HG02571 (cell line): ENCODE measurements at regions not wholly inside any gene's neighbourhood (a gene's known extent, or its start where the extent isn't known, plus 50 kb on each side); places are given as distances from the start of the nearest gene placed in this dataset.

Experiments
- ATAC-seq: cut with Tn5 transposase; IDR thresholded peaks from one replicate; pipeline ENCODE4 v1.9.1; 2021; ENCODE audit warnings: mild to moderate bottlenecking, moderate library complexity; ENCODE audit not compliant: unreplicated experiment

DNA sequence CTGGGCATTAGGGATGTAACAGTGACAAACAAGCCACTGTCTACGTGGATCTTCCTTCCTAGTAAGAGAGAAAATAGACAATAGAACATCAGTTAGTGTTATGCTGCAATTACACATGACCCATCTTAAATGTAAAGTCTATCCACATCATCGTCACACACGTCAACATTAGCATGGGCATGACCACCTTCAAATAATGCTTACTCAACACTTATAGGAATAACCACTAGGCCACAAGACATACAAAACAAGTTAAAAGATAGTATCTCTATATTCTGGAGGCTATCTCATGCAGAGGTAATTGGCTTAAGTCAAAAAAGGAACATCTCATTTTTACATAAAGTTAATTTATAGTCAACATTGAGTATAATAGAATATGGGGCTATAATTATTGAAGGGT lies 156.5 kb downstream of the MOXD1 start:
- no peak for ATAC-seq

DNA sequence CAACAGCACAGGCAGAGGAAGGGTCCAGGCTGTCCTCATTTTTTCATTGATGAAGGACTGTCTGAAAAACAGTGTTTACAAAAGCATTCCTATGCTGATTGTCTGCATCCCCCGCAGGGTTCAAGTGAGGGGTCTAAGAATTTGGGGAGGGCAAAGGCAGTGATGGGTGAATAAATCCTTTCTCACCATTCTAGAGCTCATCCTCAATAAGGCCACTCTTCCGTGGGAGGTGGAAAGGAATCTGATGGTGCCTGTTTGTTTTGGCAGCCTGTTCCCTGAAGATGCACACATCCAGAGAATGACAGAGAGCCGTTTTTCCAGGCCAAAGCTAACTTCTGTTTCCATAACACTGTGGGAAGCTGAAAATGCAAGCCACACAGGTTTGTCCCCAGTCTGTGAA lies 164.5 kb downstream of the MOXD1 start:
- ATAC-seq, result no peak

DNA sequence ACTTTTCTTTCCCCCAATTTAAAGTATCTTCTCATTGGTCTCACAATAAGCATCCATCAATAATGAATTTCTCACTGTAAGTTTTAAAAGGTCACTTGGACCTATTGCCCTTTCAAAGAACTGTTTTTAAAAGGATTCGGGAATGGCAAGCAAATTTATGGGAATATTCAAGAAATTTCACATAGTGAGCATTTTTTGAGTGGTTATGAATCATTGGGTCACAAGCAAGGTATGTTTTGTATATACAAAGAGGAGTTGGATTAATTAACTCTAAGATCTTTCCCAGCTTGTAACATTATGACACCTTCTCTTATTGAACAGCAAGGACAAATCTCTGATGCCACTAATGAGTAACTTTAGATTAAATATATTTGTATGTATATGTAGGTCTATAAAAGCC lies 165.0 kb downstream of the MOXD1 start:
- ATAC-seq, result no peak

DNA sequence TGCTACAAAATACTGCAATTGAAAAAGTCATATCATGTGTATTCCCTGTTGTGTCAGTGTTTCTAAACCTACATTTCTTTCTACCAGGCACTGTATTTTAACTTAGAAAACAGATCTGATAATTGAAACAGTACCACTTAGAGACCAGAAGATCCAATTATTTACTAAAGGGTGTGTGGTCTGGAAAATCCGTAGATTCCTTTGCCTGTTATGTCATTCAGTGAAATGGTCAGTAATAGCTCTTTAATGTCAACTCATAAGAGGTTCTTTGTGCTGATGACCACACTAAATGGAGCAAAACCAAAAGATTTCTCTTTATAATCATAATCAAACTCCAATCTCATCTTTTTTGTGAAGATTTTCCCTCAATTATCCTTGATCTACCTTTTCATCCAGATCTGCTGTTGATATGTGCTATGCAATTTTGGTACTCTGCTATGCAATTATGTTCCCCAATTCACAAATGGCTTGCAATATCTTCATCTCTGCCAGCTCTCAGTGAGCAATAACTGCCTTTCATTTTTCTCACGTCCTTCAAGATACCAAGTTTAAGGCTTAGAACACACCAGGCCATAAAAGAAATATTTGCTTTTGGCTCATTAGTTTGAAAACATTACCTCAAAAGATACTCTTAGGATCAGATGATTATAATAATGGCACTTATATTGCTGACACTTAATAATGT lies 165.5 kb downstream of the MOXD1 start:
- ATAC-seq, result no peak

DNA sequence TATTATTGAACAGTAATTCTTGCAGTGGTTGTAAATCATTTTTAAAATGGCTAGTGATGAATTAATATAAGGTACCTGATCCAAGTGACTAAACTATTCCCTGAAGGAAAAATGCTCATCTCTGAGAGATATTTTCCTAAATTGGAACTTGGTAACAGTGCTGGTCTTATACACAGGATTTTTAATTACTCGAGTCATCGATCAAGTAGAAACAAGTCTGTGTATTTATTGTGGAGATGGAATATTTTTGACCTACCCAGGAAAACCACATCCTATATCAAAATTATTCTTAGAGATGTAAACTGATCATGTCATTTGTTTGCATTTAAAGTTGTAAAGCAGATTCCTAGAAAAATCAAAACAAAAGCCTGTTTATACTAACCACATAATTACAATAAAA lies 166.9 kb downstream of the MOXD1 start:
- ATAC-seq, result no peak

DNA sequence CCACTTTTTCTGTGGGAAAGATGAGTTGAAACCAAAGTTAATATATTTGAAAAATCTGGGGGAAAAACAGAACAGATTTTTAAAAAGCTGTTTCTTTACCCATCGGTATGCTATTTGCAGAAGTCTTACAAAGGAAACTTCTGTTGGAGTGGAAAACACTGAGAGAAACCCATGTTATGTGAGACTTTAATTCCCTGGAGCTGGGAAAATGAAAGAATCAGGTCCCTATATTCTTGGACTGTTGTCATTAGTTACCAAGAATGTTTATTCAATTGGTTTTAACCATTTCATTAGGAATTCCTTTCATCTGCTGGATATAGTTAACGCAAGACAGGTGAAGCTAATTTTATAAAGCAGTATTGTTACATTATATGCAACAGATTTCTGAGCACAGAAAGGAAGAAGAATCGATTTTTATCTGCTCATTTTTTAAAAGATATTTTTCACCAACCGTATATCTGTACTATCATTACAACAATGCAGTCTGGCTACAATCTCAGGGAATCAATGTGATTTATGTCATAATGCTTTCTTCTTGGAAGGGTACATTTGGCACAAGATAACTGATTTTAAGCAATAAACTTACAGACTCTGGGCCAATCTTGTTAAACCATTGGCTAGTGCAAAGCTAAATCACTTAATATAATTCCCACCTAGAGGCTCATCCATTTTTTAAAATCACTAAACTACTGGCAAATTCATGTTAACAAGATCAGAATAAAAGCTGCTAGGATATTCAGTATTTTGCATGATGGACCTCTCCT lies 170.0 kb downstream of the MOXD1 start:
- no peak for ATAC-seq

DNA sequence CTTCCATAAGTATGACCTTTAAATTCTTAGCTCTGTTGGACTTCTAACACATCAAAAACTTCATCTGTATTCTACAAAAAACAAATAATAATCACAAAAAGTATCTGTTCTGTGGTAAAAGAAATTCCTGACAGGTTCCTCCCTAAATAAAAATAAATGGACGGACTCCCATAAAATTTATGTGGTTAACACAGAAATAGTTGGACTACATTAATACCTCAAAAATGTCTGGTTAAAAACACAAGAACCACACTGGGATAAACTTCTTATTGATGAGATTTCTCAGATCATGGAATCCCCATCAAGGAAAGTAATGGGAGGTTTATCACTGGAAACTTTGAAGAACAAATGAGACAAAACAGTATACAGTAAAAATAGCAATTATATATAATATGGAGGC lies 172.4 kb downstream of the MOXD1 start:
- ATAC-seq, result no peak

DNA sequence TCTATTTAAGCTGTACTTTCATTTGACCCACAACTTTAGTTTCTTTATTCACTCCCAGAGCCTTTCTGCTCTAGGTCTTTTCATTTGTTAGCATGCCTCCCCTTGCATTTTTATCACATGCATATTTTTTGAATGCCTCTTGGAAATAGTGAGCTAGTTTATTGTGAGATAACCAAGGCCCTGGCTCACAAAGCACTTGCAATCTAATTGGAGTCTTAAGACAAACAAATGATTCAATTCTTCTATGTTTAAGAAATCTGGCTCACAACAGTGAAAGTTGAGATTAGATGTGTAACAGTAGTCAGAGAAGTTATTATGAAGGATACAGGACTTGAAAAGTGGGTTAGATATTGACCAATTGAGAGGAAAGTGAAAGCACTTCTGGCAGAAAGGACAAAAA lies 173.4 kb downstream of the MOXD1 start:
- no peak for ATAC-seq

DNA sequence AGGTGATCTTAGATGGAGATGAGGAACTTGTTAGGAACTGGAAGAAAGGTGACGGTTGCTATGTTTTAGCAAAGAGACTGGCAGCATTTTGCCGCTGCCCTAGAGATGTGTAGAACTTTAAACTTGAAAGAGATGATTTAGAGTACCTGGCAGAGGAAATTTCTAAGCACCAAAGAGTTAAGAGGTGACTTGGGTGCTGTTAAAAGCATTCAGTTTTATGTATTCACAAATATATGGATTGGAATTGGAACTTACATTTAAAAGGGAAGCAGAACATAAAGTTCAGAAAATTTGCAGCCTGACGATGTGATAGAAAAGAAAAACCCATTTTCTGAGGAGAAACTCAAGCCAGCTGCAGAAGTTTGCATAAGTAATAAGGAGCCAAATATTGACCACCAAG lies 176.3 kb downstream of the MOXD1 start:
- ATAC-seq, result no peak

DNA sequence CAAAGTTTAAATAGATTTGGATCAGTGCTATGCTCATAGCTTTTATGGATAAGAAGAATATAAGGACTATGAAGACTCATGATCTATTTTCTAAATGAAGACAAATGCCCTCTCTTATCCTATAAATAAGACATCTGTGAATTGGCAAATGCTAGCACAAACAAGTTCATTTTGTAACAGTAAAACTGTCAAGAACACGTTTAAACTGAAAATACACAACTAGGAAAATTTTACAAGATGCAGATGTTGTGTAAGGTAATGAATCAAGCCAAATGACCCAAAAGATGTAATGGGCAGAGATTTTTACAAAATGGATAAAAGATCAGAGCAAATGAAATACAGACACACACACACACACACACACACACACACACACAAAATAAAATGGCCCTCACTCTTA lies 180.5 kb downstream of the MOXD1 start:
- no peak for ATAC-seq

DNA sequence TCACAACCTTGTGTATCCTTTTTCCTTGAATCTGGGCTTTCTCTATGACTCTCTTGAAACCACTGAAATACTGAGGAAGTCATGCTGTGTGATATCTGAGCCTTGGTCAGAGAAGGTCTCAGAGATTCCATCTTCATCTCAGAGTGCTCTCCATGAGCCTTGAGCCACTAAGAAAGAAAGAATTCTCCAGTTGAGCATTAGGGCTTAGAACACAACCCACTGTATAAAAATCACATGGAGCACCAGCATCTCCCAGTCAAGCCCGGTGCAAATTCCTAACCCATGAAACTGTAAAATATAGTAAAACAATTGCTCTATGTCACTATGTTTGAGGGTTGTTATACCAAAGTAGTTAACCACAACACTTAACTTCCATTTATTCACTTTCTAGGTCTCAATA lies 181.4 kb downstream of the MOXD1 start:
- no peak for ATAC-seq

DNA sequence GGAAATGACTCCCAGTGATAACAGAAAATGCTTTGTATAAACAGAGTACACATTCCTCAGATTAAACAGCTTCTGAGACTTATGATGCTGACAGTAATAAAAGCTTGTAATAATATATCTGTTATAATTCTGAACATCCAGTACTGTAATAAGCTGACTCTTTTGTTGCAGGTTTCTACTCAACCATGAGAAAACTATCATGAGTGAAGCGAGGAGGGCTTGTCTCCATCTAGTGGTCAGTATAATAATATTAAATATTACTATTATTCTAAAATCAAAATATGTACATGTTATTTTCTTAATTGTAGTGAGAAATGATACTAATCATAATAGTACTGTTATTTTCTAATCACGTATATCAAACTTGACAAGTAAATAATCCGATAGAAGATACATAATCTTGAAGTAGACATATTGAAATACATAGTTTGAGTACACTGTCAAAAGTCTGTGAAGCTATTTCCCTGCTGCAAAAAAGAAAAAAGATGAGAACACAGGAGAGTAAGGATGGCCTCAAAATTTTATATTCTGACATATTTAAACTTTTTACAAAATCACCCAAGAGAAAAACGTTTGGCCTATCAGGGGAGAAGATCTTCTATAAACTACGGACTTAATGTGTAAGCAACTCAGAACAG lies 183.1 kb downstream of the MOXD1 start:
- ATAC-seq, result no peak

DNA sequence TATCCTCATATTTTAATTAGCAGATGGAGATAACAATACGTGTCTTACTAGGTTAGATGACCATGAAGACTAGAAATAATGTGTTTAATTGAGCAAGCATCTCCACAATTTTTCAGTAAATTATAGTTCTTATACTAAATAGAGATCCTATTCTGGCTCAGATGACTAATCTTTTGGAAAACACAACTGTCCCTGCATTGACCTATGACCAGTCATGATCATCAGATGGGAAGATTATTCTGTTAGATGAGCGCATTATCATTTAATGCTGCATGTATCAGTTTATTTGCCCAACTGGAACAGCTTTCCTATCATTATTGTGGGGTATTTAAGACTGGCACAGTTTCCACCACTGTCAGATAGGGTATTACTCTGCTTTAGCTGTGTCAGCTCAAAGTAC lies 185.5 kb downstream of the MOXD1 start:
- ATAC-seq, result no peak

DNA sequence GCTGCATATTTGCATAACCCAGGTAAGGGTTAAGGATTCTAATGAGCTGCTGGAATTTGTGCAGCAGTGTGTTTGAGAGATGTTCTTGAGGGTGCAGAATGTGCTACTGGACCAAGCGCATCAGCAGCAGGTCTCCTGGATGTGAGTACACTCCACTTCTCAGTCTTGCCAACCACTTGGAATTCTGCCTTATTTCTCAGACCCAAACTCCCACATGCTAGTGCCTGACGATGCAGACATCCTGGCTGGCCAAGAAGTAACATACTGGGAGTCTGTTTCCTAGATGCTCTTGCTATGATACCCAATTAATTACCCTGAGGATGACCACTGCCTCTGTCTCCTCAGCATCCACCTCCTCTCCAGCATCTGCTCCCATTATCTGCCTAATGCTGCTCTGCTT lies 186.6 kb downstream of the MOXD1 start:
- no peak for ATAC-seq

DNA sequence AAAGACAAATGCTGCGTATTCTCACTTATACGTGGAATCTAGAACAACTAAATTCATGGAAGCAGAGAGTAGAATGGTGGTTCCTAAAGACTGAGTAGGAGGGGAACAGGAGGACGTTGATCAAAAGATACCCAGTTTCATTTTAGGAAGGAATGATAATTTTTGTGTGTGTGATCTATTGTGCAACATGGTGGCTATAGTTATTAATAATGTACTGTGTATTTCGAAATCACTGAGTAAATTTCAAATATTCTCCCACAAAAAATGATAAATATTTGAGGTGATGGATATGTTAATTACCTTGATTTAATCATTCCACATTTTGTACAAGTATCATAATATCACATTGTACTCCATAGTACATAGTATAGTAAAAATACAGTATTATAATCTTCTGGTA lies 187.5 kb downstream of the MOXD1 start:
- no peak for ATAC-seq

DNA sequence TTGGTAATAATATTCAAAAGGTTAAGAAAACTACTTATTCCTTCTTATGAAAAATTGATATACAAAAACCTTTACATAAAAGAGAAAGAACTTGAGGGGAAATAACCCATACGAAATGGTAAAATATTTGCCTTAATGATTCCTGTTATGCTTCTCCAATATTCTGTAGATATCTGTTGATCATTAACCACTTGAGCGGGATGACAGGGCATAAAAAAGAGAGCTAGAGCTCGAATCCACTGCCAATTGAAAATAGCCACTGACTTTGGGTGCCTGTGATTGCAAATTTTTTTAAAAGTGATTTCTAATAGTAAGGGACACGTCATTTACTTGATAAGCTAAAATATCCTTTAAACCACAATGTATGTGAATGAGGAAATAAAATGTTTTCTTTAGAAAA lies 188.1 kb downstream of the MOXD1 start:
- ATAC-seq, result no peak

DNA sequence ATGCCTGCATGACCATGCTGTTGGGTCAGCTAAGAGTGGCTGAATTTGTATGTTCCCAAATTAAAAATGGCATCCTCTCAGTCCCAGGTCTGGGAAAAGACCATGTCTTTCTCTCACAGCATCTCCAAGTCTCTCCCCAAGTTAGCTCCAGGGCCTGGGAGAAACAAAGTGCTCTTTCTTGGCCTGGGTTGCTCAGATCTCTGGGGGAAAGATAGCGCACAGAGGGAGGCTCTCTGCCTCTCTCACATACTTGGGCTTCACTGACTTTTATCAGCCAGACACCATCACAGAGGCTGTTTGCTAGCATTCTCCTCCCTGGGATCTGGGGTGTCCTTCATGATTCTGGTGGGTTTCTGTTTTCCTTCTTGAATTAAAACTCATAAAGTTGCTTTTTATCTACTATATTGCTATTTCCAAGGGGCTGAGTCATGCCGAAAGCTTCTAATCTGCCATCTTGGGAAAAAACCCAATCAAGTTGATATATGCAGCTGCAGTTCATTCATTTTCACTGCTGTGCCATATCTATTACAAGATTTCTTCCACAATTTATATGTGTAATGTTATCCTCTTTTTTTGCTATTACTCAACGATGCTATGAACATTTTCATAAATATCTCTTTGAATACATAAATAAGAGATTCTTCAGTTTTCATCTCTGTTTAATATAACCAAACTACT lies 190.2 kb downstream of the MOXD1 start:
- no peak for ATAC-seq

DNA sequence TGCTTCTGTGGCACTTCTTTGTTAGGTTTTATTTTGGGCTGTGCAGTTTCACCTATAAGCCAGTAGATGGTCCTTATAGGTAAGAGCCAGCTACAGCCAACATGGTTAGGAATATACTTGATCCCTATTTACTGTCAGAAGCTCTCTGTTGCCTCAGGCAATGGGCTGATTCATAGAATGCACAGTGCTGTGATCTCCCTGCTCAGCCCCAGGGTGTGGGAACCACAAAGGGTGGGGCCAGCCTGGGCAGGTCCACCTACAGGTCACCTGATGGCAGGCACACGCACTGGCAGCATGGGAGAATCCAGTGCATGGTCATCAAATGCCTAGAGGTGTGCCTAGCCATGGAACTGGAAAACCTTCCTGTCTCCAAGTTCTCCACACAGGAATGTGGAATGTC lies 191.9 kb downstream of the MOXD1 start:
- no peak for ATAC-seq

DNA sequence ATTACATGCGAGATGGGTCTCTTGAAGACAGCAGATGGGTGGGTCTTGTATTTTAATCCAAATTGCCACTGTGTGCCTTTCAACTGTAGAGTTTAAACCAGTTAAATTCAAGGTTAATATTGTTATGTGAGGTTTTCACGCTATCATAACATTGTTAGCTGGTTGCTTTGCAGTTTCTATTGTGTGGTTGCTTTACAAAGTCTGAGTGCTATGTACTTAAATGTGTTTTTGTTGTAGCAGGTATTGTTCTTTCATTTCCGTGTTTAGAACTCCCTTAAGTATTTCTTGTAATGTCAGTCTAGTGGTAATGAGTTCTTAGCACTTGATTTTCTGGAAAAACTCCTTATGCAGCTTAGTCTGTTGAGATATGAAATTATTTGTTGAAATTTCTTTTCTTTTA lies 193.3 kb downstream of the MOXD1 start:
- no peak for ATAC-seq

DNA sequence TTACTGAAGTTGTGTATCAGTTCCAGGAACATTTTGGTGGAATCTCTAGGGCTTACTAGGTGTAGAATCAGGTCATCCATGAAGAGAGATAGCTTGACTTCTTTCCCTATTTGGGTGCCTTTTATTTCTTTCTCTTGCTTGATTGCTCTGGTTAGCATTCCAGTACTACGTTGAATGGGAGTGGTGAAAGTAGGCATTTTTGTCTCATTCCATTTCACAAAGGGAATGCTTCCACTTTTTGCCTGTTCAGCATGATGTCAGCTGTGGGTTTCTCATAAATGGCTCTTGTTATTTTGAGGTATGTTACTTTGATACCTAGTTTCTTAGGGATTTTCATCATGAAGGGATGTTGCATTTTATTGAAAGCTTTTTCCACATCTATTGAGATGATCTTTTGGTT lies 195.3 kb downstream of the MOXD1 start:
- no peak for ATAC-seq

DNA sequence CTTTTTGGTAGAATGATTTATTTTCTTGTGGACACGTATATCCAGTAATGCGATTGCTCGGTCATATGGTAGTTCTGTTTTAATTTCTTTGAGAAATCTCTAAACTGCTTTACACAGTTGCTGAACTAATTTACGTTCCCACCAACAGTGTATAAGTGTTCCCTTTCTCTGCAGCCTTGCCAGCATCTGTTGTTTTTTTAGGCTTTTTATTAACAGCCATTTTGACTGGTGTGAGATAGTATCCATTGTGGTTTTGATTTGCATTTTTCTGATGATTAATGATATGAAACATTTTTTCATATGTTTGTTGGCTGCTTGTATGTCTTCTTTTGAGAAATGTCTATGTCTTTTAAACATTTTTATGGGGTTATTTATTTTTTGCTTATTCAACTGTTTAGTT lies 196.7 kb downstream of the MOXD1 start:
- no peak for ATAC-seq

DNA sequence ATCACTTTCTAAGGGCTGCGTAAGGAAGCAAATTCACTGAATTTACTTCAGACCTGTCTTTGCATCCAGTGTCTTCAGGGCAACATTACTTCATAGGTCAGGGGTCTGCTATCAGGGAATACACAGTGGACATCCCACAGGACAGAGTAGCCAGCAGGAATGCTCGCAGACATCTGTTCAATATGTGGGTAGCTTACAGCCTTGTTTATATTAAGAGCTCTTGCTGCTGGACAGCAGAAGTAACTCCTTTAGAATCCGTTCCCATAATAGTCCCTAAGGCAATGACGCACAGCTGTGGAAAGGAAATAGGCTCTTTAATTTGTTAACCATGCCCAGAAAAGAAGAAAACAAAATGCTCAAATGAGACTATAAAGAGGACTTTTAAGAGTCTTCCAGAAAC lies 198.7 kb downstream of the MOXD1 start:
- no peak for ATAC-seq
